OCI-LY3 (cell line): ENCODE measurements at regions not wholly inside any gene's neighbourhood (a gene's known extent, or its start where the extent isn't known, plus 50 kb on each side); places are given as distances from the start of the nearest gene placed in this dataset.

ENCODE experiments used
- CTCF ChIP-seq: fragments of 200-600, 300-600 bp; sonication (generic); IDR thresholded peaks from 2 replicates; pipeline ENCODE4 v1.5.1; 2014; ENCODE audit warnings: antibody characterized with exemption, low read length, low read depth
- EZH2phosphoT487 ChIP-seq: fragments of 200-600 bp; shearing (Covaris generic); IDR thresholded peaks from 2 replicates; pipeline ENCODE4 v1.6.1; 2018; ENCODE audit warnings: antibody characterized with exemption, mixed run types, low read depth

- TF ChIP-seq CTCF (peak; percentile 52), EZH2phosphoT487 (no peak)
Measured at GRCh38 chr22:26086359-26086758, 82.9 kb upstream of the SEZ6L start.
